ENCODE measurements at regions not wholly inside any gene's neighbourhood (a gene's known extent, or its start where the extent isn't known, plus 50 kb on each side); places are given as distances from the start of the nearest gene placed in this dataset.

DNA sequence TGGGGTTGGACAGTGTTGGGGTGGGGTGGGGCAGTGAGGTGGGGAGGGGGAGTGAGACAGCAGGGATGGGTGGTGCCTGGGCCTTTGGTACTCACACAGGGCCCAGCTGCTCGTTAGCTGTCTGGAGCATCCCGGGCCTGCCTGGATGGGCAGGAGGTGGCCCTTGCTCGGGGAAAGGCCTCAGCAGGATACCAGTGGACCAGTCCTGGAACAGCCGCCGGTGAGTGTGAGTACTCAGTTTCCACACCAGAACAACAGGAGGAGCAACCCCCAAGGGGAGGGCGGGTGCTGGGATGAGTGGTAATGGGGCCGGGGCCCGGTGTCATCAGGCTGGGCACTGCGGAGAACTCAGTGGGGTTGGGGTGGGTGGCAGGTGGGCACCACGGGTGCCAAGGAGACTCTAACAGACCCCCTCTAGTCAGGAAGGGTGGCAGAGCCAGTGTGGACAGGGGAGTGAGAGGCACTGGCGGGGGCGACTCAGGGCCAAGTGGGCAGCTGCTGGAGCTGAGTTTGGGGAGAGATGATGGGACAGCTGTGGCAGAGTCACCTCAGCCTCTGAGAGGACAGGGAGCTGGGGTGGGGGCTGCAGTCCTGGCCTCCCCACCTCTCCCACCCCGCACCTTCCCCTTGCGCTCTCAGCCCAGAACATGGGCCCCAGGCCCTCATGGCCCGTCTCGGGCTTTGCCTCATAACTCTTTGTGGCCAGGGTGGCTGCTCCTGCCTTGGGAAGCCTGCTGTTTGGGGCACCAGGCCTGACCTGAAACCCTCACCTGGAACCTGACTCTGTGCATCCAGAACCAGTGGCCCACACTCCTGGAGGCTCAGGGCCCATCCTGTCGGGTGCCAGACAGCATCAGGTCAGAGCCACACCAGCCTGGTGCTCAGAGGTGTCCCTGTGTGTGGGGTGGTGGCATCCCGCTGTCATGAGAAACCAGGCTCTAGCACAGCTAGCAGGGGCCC is 52.1 kb upstream of the PRR23E start:
- no peak overlapping the region for H3K27ac ChIP-seq (replicated peaks)
- no peak for DNase-seq
- no peak overlapping the region for H3K4me3 ChIP-seq
- H3K9me3 ChIP-seq (replicated peaks): peaks cover 4% of the 10 kb centered on the region
- TF ChIP-seq, protein P1, sequence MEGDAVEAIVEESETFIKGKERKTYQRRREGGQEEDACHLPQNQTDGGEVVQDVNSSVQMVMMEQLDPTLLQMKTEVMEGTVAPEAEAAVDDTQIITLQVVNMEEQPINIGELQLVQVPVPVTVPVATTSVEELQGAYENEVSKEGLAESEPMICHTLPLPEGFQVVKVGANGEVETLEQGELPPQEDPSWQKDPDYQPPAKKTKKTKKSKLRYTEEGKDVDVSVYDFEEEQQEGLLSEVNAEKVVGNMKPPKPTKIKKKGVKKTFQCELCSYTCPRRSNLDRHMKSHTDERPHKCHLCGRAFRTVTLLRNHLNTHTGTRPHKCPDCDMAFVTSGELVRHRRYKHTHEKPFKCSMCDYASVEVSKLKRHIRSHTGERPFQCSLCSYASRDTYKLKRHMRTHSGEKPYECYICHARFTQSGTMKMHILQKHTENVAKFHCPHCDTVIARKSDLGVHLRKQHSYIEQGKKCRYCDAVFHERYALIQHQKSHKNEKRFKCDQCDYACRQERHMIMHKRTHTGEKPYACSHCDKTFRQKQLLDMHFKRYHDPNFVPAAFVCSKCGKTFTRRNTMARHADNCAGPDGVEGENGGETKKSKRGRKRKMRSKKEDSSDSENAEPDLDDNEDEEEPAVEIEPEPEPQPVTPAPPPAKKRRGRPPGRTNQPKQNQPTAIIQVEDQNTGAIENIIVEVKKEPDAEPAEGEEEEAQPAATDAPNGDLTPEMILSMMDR (IDR thresholded peaks at IDR 0.05; ENCODE audit: borderline replicate concordance): no peak
- intact Hi-C loops (cut with micrococcal nuclease): no loop called here
- no peaks in the 10 kb centered on the region for H3K36me3 ChIP-seq
- H3K4me1 ChIP-seq: peaks cover 36% of the 10 kb centered on the region
- peaks cover 10% of the 10 kb centered on the region for H3K27me3 ChIP-seq (ENCODE audit: low read depth)

DNA sequence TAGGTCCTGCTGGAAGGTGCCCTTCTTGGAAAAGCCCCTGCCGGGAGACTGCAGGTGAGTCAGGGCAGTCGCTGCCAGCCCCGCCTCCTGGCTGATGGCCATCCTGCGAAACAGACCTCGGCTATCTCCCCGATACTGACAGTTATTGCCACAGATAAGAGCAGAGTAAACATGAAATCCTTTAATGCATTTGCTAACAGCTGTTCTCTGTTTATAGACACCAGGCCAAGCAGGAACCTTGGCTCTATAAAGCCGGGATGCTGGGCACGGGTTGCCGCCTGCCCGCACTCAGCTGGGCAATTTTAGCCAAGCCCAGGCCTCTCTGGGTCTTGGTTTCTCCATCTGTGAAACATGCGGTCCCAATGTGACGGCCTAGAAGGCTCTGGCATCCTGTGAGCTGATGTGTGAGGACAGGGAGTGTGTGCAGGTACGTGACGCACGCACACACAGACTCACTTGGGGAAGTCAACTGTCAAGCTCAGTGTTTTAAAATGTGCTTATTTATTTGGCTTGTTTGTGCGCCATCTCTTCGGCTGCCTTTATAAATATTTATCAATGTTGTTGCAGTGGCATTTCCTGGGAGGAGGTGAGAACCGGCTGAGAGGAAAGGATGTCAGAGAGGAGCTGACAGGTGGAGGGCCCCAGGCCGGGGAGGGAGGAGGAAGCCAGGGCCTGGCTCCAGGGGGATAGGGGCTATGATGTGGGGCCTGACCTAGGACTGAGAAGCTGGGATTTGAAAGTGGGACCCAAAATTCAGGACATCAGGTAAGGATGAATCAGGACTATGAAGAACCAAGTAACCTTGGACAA is 50.8 kb upstream of the PRR23E start:
- H3K27ac ChIP-seq (replicated peaks): no peak overlapping the region

More for the DNA sequence above, 50.8 kb upstream of the PRR23E start:
- no peak overlapping the region for H3K4me3 ChIP-seq
- H3K4me1 ChIP-seq: peaks cover 23% of the 10 kb centered on the region
- peaks cover 4% of the 10 kb centered on the region for H3K9me3 ChIP-seq (replicated peaks)
- no peaks in the 10 kb centered on the region for H3K27me3 ChIP-seq (ENCODE audit: low read depth)
- TF ChIP-seq, protein P1 (IDR thresholded peaks at IDR 0.05; ENCODE audit: borderline replicate concordance): no peak
- no peak for DNase-seq
- H3K36me3 ChIP-seq: no peaks in the 10 kb centered on the region
- intact Hi-C loops (cut with micrococcal nuclease): no loop called here
